LHCN-M2 (cell line): ENCODE measurements at regions not wholly inside any gene's neighbourhood (a gene's known extent, or its start where the extent isn't known, plus 50 kb on each side); places are given as distances from the start of the nearest gene placed in this dataset.
"Not testable (repeated sequence)": the region's sequence is repeated elsewhere in the genome, so short reads cannot be mapped to it uniquely, and the experiment has no call there.

ENCODE experiments used
- DNase-seq: peaks from one replicate; pipeline ENCODE4 v3.0.0-alpha.2; 2012; ENCODE audit warnings: low read depth

DNA sequence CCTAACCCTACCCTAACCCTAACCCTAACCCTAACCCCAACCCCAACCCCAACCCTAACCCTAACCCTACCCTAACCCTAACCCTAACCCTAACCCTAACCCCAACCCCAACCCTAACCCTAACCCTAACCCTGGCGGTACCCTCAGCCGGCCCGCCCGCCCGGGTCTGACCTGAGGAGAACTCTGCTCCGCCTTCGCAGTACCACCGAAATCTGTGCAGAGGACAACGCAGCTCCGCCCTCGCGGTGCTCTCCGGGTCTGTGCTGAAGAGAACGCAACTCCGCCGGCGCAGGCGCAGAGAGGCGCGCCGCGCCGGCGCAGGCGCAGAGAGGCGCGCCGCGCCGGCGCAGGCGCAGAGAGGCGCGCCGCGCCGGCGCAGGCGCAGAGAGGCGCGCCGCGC lies 56.1 kb upstream of the IQSEC3 start:
- DNase-seq = not testable (repeated sequence)

GRCh38 chr12:10879-11812 lies 55.4 kb upstream of the IQSEC3 start:
- not testable (repeated sequence) for DNase-seq

- not testable (repeated sequence) for DNase-seq
Measured at GRCh38 chr12:12306-12705, 54.3 kb upstream of the IQSEC3 start.

GRCh38 chr12:12725-13640 lies 53.6 kb upstream of the IQSEC3 start:
- DNase-seq = not testable (repeated sequence)

DNA sequence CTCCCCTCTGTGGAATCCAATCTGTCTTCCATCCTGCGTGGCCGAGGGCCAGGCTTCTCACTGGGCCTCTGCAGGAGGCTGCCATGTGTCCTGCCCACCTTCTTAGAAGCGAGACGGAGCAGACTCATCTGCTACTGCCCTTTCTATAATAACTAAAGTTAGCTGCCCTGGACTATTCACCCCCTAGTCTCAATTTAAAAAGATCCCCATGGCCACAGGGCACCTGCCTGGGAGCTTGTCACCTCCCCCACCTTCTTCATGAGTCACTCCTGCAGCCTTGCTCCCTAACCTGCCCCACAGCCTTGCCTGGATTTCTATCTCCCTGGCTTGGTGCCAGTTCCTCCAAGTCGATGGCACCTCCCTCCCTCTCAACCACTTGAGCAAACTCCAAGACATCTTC lies 52.7 kb upstream of the IQSEC3 start:
- DNase-seq = peak; percentile 11

DNA sequence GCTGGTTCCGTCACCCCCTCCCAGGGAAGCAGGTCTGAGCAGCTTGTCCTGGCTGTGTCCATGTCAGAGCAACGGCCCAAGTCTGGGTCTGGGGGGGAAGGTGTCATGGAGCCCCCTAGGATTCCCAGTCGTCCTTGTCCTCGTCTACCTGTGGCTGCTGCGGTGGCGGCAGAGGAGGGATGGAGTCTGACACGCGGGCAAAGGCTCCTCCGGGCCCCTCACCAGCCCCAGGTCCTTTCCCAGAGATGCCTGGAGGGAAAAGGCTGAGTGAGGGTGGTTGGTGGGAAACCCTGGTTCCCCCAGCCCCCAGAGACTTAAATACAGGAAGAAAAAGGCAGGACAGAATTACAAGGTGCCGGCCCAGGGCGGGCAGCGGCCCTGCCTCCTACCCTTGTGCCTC lies 51.9 kb upstream of the IQSEC3 start:
- DNase-seq = not testable (repeated sequence)

- not testable (repeated sequence) for DNase-seq
Measured at GRCh38 chr12:15381-15780, 51.2 kb upstream of the IQSEC3 start.

- not testable (repeated sequence) for DNase-seq
Measured at GRCh38 chr12:16019-16418, 50.5 kb upstream of the IQSEC3 start.

- DNase-seq = not testable (repeated sequence)
Measured at GRCh38 chr12:16541-16940, 50.0 kb upstream of the IQSEC3 start.
